HS-27A (cell line): ENCODE measurements at regions not wholly inside any gene's neighbourhood (a gene's known extent, or its start where the extent isn't known, plus 50 kb on each side); places are given as distances from the start of the nearest gene placed in this dataset.

Experiments
- DNase-seq: peaks from one replicate; pipeline ENCODE4 v3.0.0-alpha.2; 2012; ENCODE audit warnings: low read depth, missing footprints

GRCh38 chr17:33475594-33475993, 182.5 kb upstream of the ASIC2 start:
- no peak for DNase-seq

- no peak for DNase-seq
Observed at GRCh38 chr17:33481652-33482051, 188.6 kb upstream of the ASIC2 start.

DNA sequence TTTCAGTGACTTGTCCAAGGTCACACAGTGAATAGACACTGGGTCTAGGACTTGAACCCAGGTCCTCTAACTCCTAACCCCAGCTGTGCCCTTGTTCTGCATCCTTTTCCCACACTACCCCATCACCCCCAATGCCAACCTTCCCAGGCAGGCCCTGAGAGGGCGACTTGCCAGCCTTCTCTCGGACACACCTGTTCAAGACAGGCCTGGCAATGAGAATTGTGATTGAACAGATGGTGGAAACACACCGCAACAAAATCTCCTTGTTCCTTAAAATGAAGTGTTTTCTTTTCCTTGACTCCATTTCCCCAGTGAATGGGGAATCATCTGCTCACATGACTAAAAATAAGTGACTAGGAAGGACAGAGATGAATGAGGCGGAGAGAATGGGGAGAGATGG, 189.5 kb upstream of the ASIC2 start:
- no peak for DNase-seq

- no peak for DNase-seq
Observed at GRCh38 chr17:33484559-33484958, 191.5 kb upstream of the ASIC2 start.

DNA sequence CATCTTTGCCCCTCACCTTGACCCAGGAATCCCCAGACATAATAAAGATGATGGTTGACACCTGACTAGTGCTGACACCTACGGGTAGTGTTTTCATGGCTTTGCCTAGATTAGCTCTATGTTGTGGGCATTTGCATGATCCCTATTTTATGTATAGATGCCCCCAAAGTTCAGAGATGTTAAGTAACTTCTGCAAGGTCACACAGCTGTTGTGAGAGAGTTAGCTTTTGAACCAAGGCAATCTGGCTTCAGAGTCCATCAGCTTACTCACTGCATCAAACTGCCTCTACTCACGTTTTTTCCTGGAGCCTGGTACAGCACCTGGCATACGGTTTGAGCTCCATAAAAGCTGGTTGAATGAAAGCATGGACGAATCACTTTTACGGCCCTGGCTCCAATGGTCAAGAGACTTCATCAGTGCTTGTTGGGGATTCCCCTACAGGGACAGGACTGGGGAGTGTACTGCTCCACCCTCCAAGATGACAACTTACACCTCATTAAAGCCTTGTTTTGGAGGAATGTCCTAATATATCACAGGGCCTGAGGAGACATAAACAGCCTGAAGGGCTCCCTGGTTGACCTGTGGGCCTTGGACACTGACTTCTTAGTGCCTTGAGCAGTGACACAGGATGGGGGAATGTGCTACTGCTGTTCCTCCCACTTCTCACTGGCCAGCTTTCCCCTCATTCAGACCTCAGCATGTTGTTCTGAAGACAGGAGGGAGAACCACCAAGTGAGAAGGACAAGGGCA, 193.2 kb upstream of the ASIC2 start:
- no peak for DNase-seq

GRCh38 chr17:33487187-33487879, 194.2 kb upstream of the ASIC2 start:
- DNase-seq = no peak

GRCh38 chr17:33491871-33492481, 198.9 kb upstream of the ASIC2 start:
- DNase-seq = no peak

DNA sequence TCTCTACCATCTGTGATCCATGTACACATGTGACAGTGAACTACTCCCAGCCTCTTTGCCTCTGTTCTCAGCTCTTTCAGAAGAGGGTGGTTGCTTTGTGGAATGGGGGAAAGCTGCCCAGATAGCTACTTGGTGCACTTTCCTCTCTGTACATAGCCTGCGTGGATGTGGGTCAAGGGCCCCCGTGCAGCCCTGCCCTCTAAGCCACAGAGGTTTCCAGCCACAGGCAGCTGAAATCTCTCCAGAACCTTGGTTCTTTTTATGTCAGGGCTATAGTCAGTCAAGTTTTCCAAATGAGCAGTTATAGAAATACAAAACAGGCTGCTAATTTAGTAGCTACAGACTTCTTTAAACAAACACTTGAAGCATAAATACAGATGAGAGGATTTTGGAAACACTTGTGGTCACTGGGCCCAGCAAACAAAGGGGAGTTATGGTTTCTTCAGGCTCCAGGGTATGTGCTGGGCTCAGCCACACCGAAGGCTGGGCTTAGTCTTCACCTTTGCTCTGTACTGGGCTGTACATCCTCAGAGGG, 199.7 kb upstream of the ASIC2 start:
- no peak for DNase-seq

- DNase-seq = no peak
Observed at GRCh38 chr17:33493566-33493965, 200.5 kb upstream of the ASIC2 start.

- DNase-seq = no peak
Observed at GRCh38 chr17:33494151-33494550, 201.1 kb upstream of the ASIC2 start.

- DNase-seq = no peak
Observed at GRCh38 chr17:33497623-33498022, 204.5 kb upstream of the ASIC2 start.

DNA sequence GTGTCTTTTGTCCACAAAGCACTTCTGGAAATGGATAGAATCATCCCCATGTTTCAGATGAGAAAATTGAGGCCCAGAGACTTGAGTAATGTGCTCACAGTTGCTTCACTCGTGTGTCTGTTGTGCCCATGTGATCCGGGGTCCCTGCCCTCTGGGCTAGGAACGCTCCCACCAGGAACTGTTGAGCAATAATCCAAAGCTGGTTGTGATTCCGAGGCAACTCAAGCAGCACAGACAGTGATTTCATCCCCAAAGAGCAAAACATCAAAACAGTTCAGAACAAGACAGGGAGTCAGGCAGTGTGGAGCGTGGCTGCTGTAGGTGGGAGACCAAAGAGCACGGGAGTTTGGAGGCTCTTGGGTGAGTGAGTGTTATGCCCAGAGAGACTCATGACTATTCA, 205.0 kb upstream of the ASIC2 start:
- DNase-seq = no peak

- no peak for DNase-seq
Observed at GRCh38 chr17:33499040-33499439, 205.9 kb upstream of the ASIC2 start.

DNA sequence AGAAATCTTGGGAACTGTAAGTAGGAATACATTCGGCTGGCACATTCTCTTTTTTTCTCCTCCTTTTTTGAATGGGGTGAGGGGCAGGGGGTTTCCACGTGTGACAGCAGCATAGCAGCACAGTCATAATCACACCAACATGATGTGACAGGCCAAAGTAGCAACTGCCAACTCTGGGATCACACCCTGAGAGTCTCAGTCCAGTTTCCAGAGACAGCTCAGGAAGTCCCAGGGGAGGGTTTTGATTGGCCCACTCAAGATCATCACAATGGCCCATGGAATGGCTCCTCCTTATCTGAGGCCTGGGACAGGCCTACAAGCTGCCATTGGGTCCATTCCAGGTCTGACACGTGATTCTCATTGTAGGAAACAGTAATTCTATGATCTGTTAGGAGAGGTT, 207.1 kb upstream of the ASIC2 start:
- no peak for DNase-seq

DNA sequence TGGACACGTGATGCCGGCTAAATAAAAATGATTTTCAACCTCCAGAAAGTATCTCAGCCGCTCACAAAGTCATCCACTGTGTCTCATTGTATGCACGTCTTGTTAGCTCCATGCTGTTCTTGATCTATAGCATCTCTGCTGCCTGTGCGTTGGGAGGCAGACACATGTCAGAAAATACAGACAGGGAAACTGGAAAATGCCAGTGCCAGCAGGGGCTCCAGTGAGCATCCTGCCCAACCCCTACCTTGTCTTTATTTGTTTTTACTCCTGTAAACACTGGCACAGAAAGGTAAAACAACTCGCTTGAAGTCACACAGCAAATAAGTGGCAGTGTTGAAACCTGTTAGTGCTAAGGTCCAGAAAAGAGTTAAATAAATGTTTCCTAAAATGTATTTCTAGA, 208.1 kb upstream of the ASIC2 start:
- DNase-seq = no peak

GRCh38 chr17:33504571-33504970, 211.5 kb upstream of the ASIC2 start:
- no peak for DNase-seq

DNA sequence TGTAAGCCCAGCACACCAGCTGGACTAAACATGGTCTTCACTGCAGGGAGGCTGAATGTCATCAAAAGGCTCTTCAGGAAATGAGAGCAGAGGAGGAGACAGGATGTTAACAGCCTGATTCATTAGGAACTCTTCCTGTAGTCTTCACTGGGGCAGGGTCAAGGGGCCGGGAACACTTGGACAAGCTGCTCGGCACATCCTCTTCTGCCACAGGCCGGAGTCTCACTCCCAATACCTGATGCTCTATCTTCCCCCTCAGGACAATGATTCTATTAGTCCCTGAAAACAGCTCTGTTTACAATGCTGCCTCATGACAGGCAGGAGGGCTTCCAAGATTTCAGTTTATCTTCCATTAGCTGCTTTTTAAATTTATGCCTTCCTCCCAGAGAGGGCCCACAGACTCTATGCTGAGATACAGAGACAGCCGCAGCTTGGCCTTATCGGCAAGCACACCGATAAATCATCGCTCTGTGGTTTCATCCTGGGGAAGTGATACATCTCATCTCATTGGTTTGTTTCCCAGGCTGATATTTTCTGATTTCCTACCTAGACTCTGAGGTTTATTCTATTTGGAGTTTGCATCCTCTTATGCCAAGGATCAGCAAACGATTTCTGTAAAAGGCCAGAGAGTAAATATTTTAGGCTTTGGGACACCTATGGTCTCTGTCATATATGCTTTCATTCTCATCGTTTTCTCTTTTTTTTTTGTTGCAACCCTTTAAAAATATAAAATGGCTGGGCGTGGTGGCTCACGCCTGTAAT, 214.0 kb upstream of the ASIC2 start:
- no peak for DNase-seq

DNA sequence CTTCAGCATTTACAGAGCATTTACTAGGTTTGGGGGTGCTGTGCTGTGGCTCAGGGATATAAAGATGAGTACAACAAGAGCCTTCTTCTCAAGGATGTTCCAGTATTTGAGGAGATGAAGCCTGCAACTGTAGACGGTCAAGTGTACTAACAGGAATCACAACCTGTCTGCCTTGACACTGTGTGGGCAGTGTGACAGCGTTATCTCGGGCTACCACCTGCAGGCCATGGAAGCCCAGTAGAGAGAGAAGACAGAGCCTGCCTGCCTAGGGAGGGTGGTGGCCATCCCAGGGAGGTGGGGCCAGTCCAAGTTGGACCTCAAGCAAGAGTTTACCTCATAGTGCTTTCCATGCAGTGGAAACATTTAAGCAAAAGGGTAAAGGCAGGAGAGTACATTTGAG, 215.1 kb upstream of the ASIC2 start:
- DNase-seq = no peak

GRCh38 chr17:33509331-33509730, 216.2 kb upstream of the ASIC2 start:
- DNase-seq = no peak

DNA sequence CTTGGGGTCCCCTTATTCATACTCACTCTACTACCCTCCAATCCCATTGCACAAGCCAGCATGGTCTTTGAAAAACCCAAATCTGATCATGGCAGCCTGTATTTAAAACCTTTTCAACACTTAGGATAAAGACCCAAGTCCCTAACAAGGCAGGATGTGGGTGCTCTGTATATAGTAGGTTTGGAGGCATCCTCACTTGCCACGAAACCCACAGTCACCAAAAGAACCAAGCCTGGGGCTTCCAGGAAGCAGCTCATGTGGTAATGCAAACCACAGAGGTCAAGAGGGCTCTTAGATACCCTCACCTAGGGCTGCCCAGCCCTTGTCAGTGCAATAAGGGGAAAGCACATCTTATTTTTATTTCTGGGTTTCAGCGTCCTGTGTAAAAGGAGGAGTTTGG, 218.6 kb upstream of the ASIC2 start:
- no peak for DNase-seq

DNA sequence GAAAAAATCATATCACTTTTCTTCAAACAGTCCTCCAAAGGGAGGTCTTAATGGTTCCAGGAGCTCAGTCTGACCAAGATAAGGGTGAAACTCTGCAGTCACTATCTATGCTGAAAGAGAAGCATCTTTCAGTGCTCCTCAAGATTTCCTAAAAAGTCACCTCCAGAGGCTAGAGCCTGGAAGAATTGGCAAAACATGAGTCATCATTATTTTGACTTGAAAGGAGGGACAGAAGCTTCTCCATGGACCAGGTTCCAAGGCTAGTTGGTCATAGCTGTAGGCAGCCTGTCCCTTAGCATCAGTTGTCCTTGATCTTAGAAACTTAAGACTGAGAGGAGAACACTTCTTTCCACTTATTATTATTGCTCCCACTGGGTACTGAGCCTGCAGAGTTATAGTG, 219.0 kb upstream of the ASIC2 start:
- no peak for DNase-seq

DNA sequence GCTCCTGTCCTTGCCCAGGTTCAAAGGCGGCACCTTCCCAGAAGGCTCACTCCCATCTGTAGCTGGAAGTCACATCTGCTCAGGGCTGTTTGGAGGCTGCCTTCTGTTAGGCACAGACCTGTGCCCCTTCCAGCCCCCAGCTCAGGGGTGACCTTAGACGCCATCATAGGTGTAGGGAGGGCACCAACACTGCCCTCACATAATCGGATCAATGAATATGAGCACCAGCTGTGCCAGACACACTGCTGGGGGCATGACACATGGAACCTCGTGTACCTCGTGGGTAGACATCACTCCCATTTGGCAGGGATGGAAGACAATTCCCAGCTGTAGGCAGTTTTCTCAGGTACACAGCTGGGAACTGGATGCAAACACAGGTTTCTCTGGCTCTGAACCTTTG, 220.7 kb upstream of the ASIC2 start:
- DNase-seq = no peak
